ENCODE measurements at regions not wholly inside any gene's neighbourhood (a gene's known extent, or its start where the extent isn't known, plus 50 kb on each side); places are given as distances from the start of the nearest gene placed in this dataset.

GRCh38 chr21:15151385-15152103 lies 86.7 kb upstream of the NRIP1 start:
- H3K27ac ChIP-seq: no peak overlapping the region

GRCh38 chr21:15152591-15152990 lies 87.8 kb upstream of the NRIP1 start:
- H3K27ac ChIP-seq: no peak overlapping the region
- no peak for TF ChIP-seq CTCF (IDR thresholded peaks at IDR 0.05)

More at GRCh38 chr21:15151385-15152103, 86.7 kb upstream of the NRIP1 start:
- TF ChIP-seq CTCF (IDR thresholded peaks at IDR 0.05): no peak
- TF ChIP-seq ZFX (IDR thresholded peaks at IDR 0.05; ENCODE audit: borderline replicate concordance): no peak

- H3K27ac ChIP-seq: no peak overlapping the region
- no peak for TF ChIP-seq CTCF (IDR thresholded peaks at IDR 0.05)
- TF ChIP-seq ZFX (IDR thresholded peaks at IDR 0.05; ENCODE audit: borderline replicate concordance): no peak
Observed at GRCh38 chr21:15159382-15160020, 94.7 kb upstream of the NRIP1 start.

- H3K27ac ChIP-seq: no peak overlapping the region
- TF ChIP-seq ZFX (IDR thresholded peaks at IDR 0.05; ENCODE audit: borderline replicate concordance) (no peak), CTCF (IDR thresholded peaks at IDR 0.05) (no peak)
Observed at GRCh38 chr21:15160136-15160535, 95.3 kb upstream of the NRIP1 start.

- no peak overlapping the region for H3K27ac ChIP-seq
- TF ChIP-seq ZFX (IDR thresholded peaks at IDR 0.05; ENCODE audit: borderline replicate concordance): no peak
- TF ChIP-seq CTCF (IDR thresholded peaks at IDR 0.05): no peak
Observed at GRCh38 chr21:15162921-15163320, 98.1 kb upstream of the NRIP1 start.

GRCh38 chr21:15164273-15164672 lies 99.5 kb upstream of the NRIP1 start:
- no peak for TF ChIP-seq CTCF (IDR thresholded peaks at IDR 0.05)
- no peak for TF ChIP-seq ZFX (IDR thresholded peaks at IDR 0.05; ENCODE audit: borderline replicate concordance)
- no peak overlapping the region for H3K27ac ChIP-seq

GRCh38 chr21:15164678-15165303 lies 100.0 kb upstream of the NRIP1 start:
- no peak overlapping the region for H3K27ac ChIP-seq
- TF ChIP-seq CTCF (IDR thresholded peaks at IDR 0.05) (no peak), ZFX (IDR thresholded peaks at IDR 0.05; ENCODE audit: borderline replicate concordance) (no peak)
